RCC 7860 (cell line): ENCODE measurements at regions not wholly inside any gene's neighbourhood (a gene's known extent, or its start where the extent isn't known, plus 50 kb on each side); places are given as distances from the start of the nearest gene placed in this dataset.

Source experiments
- DNase-seq: peaks from one replicate; pipeline ENCODE4 v3.0.0-alpha.2; 2015; ENCODE audit warnings: low spot score
- FAIRE-seq: peaks from 2 replicates; lab custom pipeline; 2012; peaks lifted over from hg19 to GRCh38; lab: Jason Lieb, UNC

DNA sequence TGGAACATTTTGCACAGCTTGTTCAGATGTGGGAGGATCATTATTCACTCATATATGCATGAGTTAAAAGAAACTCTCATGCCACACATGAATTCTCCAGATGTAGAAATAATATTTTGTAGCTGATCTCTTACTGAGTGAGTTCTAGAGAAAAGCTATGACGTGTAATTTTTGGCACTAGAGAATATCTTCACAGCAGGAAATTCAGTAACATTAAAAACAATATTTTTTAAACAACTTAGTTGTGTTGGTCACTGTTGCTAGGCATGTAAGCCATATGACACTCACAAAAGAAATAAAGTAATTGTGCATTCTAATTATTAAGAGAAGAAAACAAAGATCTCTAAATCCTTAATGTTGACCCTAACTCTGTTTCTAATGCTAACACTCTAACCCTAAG lies 371.4 kb upstream of the SLC10A2 start:
- DNase-seq, result no peak
- no peak for FAIRE-seq

DNA sequence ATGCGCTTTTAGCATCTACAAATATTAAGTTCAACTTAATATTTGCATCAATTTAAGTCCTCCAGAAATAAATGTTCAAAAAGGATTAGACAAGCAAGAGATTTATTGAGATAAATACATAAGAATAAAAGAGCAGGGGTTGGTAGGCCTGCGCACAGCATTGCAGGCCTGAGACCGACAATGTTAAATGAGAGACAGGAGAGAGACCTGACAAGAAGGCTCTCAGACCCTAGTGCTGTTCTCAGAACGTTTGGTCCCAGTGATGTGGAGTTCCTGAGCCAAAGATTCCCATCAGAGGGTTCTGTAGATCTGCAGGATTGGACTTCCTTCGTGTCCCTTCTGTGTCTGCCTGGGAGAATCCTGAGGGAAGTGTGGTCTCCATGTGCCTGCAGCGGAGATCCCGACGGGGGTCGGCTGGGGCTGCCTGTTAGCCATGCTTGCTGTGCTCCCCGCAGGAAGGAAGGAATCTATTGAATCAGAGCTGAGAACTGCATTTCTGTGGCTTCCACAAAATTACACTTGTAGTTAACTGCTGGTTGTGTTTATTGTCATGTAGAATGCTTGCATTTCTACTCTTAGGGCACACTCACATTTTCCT lies 369.9 kb upstream of the SLC10A2 start:
- DNase-seq (no peak), FAIRE-seq (no peak)

DNA sequence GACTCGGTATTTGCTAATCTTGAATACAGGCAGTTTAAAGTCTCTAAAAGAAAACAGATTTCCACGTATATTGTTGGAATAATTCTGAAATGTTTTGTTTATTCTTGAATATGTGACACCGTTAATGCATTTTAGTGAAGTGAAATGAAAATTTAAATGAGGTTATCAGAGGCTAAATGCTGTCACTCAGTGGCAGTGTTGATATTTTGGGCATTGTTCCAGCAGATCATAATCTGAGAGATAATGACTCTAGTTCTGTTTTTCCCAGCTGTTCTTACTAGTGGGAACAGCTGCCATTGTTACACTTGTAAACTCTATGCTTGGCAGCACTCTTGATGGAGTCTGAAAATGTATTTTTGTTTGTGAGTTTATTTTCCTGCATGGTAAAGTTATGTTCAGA lies 365.6 kb upstream of the SLC10A2 start:
- FAIRE-seq (no peak), DNase-seq (no peak)

GRCh38 chr13:103430368-103430767 lies 364.2 kb upstream of the SLC10A2 start:
- DNase-seq, result no peak
- no peak for FAIRE-seq

- DNase-seq (no peak), FAIRE-seq (no peak)
Measured at GRCh38 chr13:103410002-103410401, 343.8 kb upstream of the SLC10A2 start.

- FAIRE-seq (no peak), DNase-seq (no peak)
Measured at GRCh38 chr13:103406967-103407366, 340.8 kb upstream of the SLC10A2 start.

DNA sequence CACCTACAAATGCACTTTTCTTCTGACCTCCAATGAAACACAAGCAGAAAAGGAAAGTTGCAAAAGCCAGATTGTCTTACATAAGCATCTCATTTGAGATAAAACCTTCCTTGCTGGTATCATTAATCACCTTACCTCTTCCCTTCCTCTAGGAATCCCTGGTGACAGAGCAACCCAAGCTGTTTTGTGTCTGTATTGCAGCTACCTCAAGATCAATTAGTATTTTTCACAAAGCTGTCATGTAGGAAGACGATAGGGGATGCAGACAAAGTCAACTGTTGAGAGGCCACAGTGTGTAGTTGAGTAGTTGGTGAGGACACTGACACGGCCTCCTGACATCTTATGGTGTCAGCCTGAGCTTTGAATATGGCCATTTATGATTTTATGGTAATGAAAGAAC lies 339.1 kb upstream of the SLC10A2 start:
- FAIRE-seq (no peak), DNase-seq (no peak)

GRCh38 chr13:103403814-103404213 lies 337.6 kb upstream of the SLC10A2 start:
- no peak for FAIRE-seq
- DNase-seq, result no peak

DNA sequence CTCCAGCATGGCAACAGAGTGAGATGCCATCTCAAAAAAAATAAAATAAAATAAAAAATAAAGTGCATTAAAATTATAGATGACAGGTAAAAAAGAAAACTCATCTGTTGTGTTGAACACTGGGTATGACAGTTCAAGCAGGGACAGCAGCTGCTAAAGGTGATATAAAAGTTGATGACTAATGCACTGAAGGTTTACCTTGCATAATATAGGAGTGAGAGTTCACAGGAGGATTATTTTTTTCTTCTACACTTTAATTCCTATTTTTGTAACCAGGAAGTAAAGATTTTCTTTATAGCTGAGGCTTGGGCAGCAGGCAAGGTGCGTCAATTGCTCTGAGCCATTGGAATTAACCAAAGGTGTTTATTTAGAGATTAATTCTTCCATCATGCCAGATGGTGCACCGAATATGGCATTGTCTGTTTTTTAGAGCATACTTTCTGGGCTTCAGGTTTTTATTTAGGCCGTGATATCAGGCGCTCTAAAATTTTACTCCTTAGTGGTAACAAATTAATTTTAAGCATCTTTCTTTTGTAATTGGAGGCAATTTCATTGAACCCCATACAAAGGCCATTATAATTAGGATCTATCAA lies 337.0 kb upstream of the SLC10A2 start:
- FAIRE-seq, result no peak
- no peak for DNase-seq

DNA sequence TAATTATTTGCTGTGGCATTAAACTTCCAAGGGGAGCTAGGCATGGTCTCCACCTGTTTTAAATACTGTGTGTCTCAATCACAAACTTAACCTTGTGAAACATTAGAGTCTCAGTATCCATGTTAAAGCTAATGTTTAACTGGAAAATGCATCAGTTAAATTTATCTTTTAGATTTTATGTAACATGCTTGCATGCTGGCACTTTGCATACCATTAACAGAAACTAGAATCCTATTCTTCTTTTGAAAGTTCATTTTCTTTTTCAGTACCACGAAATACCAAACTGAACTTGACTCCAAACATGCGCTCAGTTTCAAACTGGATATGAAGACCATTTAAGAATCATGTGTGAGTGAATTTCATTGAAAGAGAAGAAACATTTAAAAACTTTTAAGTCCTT lies 328.9 kb upstream of the SLC10A2 start:
- DNase-seq, result no peak
- FAIRE-seq, result no peak

- FAIRE-seq, result no peak
- DNase-seq, result no peak
Measured at GRCh38 chr13:103394618-103395017, 328.4 kb upstream of the SLC10A2 start.

DNA sequence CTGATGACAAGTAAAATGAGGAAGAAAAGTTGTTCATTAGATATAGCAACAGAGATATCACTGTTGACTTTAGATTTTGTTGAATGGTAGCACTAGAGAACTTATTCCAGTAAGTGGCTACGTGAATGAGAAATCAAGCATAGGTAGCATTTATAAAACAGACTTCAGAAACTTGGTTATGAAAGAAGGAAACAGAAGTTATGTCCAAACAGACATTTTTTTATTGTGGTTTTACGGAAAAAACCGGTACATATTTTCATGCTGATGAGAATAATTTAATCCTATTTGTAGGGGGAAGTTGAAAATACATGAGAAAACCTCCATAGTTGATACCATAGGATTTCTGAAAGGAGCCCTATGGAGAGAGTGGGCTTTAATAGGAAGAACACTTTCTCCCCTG lies 325.7 kb upstream of the SLC10A2 start:
- no peak for DNase-seq
- FAIRE-seq, result no peak

DNA sequence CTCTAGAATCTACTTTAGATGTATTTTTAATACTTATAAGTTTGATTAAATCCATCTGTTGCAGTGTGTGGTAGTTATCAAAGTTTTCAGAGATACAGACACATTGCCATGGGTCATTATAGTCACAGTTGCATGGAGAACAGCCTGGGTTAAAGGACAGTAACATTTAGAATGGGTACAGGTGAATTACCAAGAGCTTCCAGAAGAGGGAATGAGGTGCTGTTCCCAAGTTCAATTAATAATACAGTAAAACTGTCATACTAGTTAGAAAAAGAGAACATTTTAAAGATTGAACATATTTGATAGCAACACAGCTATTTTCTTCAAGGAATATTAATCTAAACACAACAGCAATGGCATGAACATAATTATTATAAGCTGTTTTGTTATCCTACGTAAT lies 322.6 kb upstream of the SLC10A2 start:
- DNase-seq, result no peak
- no peak for FAIRE-seq

DNA sequence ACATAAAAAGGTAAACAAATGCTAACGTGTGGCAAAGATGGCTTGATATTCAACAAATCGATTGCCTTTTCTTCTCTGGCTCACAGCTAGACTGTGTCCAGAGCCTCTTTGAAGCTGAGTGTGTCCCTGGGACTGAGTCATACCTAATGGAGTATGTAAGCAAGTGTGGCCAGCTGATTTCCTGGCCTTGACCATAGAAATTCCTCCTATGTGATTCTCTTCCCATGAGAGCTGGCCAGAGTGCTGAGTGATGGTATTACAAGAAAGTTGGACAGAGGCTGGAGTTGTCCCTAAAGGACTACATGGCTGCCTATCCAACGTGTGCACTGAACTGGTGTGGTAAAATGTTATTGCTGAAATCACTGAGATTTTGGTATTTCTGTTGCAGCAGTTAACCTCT lies 320.1 kb upstream of the SLC10A2 start:
- DNase-seq (peak; percentile 49), FAIRE-seq (no peak)

DNA sequence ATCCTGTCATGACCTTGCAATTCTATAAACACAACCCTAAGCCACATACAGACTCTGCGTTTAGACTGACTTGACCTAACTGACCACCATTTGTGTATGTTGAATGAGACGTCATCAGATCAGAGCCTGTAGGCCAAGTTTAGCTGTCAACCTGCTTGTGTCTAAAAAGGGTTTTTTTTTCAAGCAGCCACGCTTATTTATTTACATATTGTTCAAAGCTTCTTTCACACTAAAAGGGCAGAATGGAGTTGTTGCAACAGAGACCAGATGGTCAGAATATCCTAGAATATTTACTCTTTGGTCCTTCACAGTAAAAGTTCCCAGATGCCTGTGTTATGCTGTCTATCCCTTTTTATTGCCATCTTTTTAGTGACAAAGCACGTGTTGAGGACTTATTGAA lies 307.7 kb upstream of the SLC10A2 start:
- no peak for DNase-seq
- FAIRE-seq, result no peak

DNA sequence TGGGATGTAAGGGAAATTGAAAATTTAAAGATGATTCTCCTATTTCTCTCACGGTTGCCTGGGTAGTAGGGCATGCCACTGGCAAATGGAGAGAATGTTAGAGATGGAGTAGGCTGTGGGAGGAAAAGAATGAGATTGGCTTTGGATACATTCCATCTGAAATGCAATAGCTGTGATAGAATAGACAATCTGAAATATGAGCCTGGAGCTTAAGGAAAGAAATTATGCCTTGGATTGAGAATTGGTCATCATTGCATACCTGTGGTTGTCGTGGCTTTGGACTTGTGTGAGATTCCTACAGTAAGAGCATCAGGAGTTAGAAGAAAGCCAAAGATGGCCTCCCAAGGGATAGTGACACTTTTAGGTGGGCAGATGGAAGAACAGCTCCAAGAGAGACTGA lies 305.1 kb upstream of the SLC10A2 start:
- FAIRE-seq (no peak), DNase-seq (no peak)

DNA sequence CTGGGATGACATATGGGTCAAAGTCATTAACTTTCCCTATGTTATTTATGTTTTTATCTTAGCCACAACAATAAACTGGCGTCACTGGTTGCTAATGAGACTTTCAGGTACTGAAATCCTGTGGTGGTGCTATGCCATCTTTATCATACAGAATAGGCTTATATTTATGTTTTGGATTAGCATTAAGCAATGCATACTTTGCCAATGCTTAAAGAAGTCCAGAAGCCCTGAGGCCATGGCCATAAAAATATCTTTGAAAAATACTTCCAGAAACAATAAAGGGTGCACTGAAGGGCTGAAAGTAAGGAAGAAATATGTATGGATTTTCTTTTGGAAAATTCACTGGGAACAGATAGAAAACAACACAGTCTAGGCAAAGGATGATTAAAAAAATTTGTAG lies 304.6 kb upstream of the SLC10A2 start:
- FAIRE-seq, result no peak

DNA sequence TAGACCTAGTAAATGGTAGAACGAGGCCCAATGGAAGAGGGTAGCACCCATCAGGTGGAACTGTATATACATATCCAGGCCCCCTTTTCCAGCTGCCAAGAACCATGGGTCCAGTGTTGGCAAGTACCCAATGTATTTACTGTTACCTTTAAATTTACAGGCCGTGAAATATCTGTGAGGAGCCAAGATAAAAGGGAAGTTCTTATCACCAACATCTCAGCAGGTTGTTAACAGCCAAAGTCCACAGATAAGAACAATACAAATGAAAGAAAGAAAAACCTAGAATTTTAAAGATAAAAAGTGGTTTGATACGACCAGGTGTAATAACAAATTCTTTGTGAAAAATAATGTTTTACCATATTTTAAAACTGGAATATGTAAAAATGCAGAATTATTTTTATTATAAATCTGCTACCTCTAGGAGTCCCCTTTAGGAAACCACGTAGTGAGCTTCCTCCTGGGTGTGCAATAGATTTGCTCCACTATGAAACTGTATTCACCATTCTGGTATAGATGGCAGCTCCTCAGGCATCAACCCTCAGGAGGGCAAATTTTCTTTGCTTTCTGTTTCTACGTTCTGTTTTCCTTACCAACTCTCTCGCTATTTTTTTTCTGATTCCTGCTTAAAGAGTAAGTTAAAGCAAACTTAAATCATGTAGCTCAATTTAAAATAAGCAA lies 292.2 kb upstream of the SLC10A2 start:
- FAIRE-seq (no peak), DNase-seq (no peak)

More for the DNA sequence above, 304.6 kb upstream of the SLC10A2 start:
- no peak for DNase-seq

DNA sequence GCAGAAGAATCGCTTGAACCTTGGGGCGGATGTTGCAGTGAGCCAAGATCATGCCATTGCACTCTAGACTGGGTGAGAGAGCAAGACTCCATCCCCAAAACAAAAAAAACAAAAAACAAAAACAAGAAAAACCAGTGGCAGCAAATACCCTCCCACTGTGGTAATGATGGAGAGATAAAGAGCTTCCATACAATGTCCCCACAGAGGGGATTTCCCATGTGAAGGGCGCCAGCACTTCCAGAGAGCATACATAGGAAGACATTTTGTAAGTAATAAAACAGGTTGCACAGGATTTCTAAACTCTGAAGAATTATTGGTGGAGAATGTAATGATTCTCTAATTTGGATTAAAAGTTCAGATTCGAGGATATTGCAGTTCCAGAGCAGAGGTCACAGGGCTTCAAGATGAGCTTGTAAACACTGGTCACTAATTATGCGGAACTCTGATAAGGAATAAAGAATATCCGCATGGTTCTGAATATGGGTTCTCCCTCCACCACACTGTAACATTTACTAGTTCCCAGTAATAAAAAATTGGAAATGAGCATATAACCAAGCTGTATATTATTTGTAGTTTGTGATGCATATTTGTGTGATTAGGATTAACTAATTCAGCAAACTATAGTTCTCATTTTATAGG lies 290.1 kb upstream of the SLC10A2 start:
- FAIRE-seq (no peak), DNase-seq (no peak)

DNA sequence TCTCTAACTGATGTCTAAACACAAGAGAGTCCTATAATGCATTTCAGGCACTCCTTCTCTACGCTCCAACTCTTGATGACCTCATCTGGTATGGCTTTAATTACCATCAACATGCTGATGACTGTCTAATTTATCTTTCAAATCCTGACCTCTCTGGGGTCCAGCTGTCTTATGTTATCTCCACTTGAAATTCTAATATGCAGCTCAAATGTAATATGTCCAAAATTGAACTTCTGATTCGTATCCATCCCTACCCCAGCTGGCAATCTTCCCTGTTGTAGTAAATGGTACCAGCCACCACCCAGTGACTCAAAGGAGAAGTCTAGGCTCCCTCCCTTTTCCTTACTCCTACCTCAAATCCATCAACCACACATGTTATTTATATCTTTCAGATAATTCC lies 288.0 kb upstream of the SLC10A2 start:
- DNase-seq (no peak), FAIRE-seq (no peak)

- FAIRE-seq, result peak; percentile 40
- DNase-seq, result peak; percentile 64
Measured at GRCh38 chr13:103351035-103351828, 285.0 kb upstream of the SLC10A2 start.
